Upper lobe of right lung (tissue), 1 donor: ENCODE measurements at regions not wholly inside any gene's neighbourhood (a gene's known extent, or its start where the extent isn't known, plus 50 kb on each side); places are given as distances from the start of the nearest gene placed in this dataset.

Source experiments
- ATAC-seq: fragments of 200-7000 bp; cut with Tn5 transposase; one replicate; pipeline ENCODE4 v1.9.1; 2020; ENCODE audit warnings: mild to moderate bottlenecking, moderate library complexity
- DNase-seq: peaks from one replicate; pipeline ENCODE4 v3.0.0-alpha.2; 2020
- H3K27ac ChIP-seq: fragments of 200-600 bp; one replicate; pipeline ENCODE4 v1.8.0; 2022
- H3K27me3 ChIP-seq: fragments of 200-600 bp; one replicate; pipeline ENCODE4 v1.8.0; 2022; ENCODE audit warnings: mild to moderate bottlenecking
- H3K36me3 ChIP-seq: fragments of 200-600 bp; one replicate; pipeline ENCODE4 v1.8.0; 2022
- H3K4me1 ChIP-seq: fragments of 200-600 bp; one replicate; pipeline ENCODE4 v1.8.0; 2022
- H3K4me3 ChIP-seq: fragments of 200-600 bp; one replicate; pipeline ENCODE4 v1.8.0; 2022; ENCODE audit warnings: mild to moderate bottlenecking
- H3K9me3 ChIP-seq: fragments of 200-600 bp; one replicate; pipeline ENCODE4 v1.8.0; 2022
- CTCF ChIP-seq: fragments of 200-600 bp; IDR thresholded peaks from one replicate; pipeline ENCODE4 v1.8.0; 2022; ENCODE audit warnings: antibody characterized with exemption
- intact Hi-C: fragments of 100-400 bp; cut with DNase I; formaldehyde crosslinking; loops from one replicate; pipeline ENCODE4 v1.11.0; 2022
- donor health status: DM: no; HTN: yes; CAD: no; lungs with severe emphysema.

- no peaks in the 10 kb centered on the region for H3K9me3 ChIP-seq
- ATAC-seq (no peak), DNase-seq (no peak)
- H3K27me3 ChIP-seq, result no peaks in the 10 kb centered on the region
- H3K4me3 ChIP-seq, result no peak overlapping the region
- intact Hi-C loops, result no loop called here
- no peaks in the 10 kb centered on the region for H3K36me3 ChIP-seq
- no peaks in the 10 kb centered on the region for H3K4me1 ChIP-seq
- H3K27ac ChIP-seq, result no peak overlapping the region
- TF ChIP-seq CTCF, result no peak
Observed at GRCh38 chr5:24388448-24388847, 256.3 kb downstream of the CDH10 start.

GRCh38 chr5:24389968-24390367, 254.8 kb downstream of the CDH10 start:
- intact Hi-C loops, result no loop called here
- Histone ChIP-seq H3K27me3 (no peaks in the 10 kb centered on the region), H3K36me3 (no peaks in the 10 kb centered on the region), H3K4me3 (no peak overlapping the region), H3K4me1 (no peaks in the 10 kb centered on the region), H3K9me3 (no peaks in the 10 kb centered on the region), H3K27ac (no peak overlapping the region)
- no peak for TF ChIP-seq CTCF
- no peak for ATAC-seq
- DNase-seq, result no peak

- no peak for DNase-seq
- intact Hi-C loops, result no loop called here
- no peak overlapping the region for H3K4me3 ChIP-seq
- H3K27ac ChIP-seq, result no peak overlapping the region
- no peaks in the 10 kb centered on the region for H3K27me3 ChIP-seq
- no peak for ATAC-seq
- H3K36me3 ChIP-seq, result no peaks in the 10 kb centered on the region
- TF ChIP-seq CTCF, result no peak
- no peaks in the 10 kb centered on the region for H3K4me1 ChIP-seq
- H3K9me3 ChIP-seq, result no peaks in the 10 kb centered on the region
Observed at GRCh38 chr5:24391816-24392215, 253.0 kb downstream of the CDH10 start.

- Histone ChIP-seq H3K36me3 (no peaks in the 10 kb centered on the region), H3K4me1 (no peaks in the 10 kb centered on the region), H3K27ac (no peak overlapping the region), H3K4me3 (no peak overlapping the region), H3K27me3 (no peaks in the 10 kb centered on the region), H3K9me3 (no peaks in the 10 kb centered on the region)
- ATAC-seq (no peak), DNase-seq (no peak)
- TF ChIP-seq CTCF, result no peak
- intact Hi-C loops, result no loop called here
Observed at GRCh38 chr5:24397601-24398000, 247.2 kb downstream of the CDH10 start.

- Histone ChIP-seq H3K4me1 (no peaks in the 10 kb centered on the region), H3K4me3 (no peak overlapping the region), H3K36me3 (no peaks in the 10 kb centered on the region), H3K27ac (no peak overlapping the region), H3K9me3 (no peaks in the 10 kb centered on the region), H3K27me3 (no peaks in the 10 kb centered on the region)
- no peak for ATAC-seq
- no peak for DNase-seq
- no peak for TF ChIP-seq CTCF
- intact Hi-C loops, result no loop called here
Observed at GRCh38 chr5:24401773-24402172, 243.0 kb downstream of the CDH10 start.

GRCh38 chr5:24407466-24407865, 237.3 kb downstream of the CDH10 start:
- Histone ChIP-seq H3K27ac (no peak overlapping the region), H3K9me3 (no peaks in the 10 kb centered on the region), H3K4me1 (no peaks in the 10 kb centered on the region), H3K27me3 (no peaks in the 10 kb centered on the region), H3K36me3 (no peaks in the 10 kb centered on the region), H3K4me3 (no peak overlapping the region)
- intact Hi-C loops, result no loop called here
- no peak for DNase-seq
- ATAC-seq, result no peak
- no peak for TF ChIP-seq CTCF
